Upper lobe of left lung (tissue), 4 donors: ENCODE measurements at regions not wholly inside any gene's neighbourhood (a gene's known extent, or its start where the extent isn't known, plus 50 kb on each side); places are given as distances from the start of the nearest gene placed in this dataset.

Source experiments
- CTCF ChIP-seq, 6 experiments: fragments of 450-650 bp in 4 of 6; fragments of 200-600 bp in 2 of 6; sonication (generic) in 2 of 6; IDR thresholded peaks; one replicate each; pipeline ENCODE4 v1.5.1; 2016 to 2019; ENCODE audit warnings: antibody characterized with exemption in 6 of 6
- POLR2A ChIP-seq, 4 donors: fragments of 450-650 bp; IDR thresholded peaks; one replicate each; pipeline ENCODE4 v1.5.1; 2016 to 2017; ENCODE audit warnings: antibody characterized with exemption in 4 of 4, mild to moderate bottlenecking in 2 of 4

GRCh38 chr3:3631114-3631513 is 168.1 kb upstream of the LRRN1 start:
- no peak for TF ChIP-seq POLR2A (IDR thresholded peaks at IDR 0.05)
- no peak for TF ChIP-seq CTCF (IDR thresholded peaks at IDR 0.05)
